ENCODE measurements at regions not wholly inside any gene's neighbourhood (a gene's known extent, or its start where the extent isn't known, plus 50 kb on each side); places are given as distances from the start of the nearest gene placed in this dataset.

DNA sequence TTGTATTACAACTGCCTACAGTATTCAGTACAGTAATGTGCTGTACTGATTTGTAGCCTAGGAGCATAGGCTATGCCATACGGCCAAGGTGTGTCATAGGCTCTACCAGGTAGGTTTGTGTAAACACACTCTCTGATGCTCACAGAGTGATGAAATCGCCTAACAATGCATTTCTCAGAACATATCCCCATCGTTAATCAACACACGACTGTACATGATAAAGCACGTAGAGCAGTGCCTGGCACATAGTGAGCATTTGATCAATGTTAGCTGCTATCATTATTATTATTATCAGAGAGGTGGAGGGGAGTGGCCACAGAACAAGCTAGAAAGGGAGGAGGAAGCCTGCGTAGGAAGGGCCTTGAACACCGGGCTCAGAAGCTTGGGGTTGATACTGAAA is 81.1 kb upstream of the LHX1 start:
- TF ChIP-seq SIN3A (IDR thresholded peaks at IDR 0.05; ENCODE audit: low read depth) (no peak), MAX (IDR thresholded peaks at IDR 0.05) (no peak), RAD21 (IDR thresholded peaks at IDR 0.05; ENCODE audit: low read depth) (no peak), POLR2A (IDR thresholded peaks at IDR 0.05; ENCODE audit: borderline replicate concordance, extremely low read depth, insufficient read depth, insufficient read length) (no peak), CTCF (IDR thresholded peaks at IDR 0.05 in 2 of 3, conservative IDR thresholded peaks at IDR 0.05 in 1 of 3; ENCODE audit: borderline replicate concordance in 1 of 3, insufficient read depth in 1 of 3, low read depth in 2 of 3, low read length in 2 of 3) (no peak), YY1 (IDR thresholded peaks at IDR 0.05; ENCODE audit: extremely low read depth, insufficient replicate concordance, low read depth, low read length) (no peak), SP1 (IDR thresholded peaks at IDR 0.05; ENCODE audit: low read depth) (no peak)
